K562 (cell line): ENCODE measurements at regions not wholly inside any gene's neighbourhood (a gene's known extent, or its start where the extent isn't known, plus 50 kb on each side); places are given as distances from the start of the nearest gene placed in this dataset.

Source experiments
- ATAC-seq: fragments of 200-7000 bp; cut with Tn5 transposase; 3 replicates; pipeline ENCODE4 v1.9.1; 2020; ENCODE audit warnings: moderate library complexity
- BruUV-seq: library from RNA; stranded (reverse); fragments of 400-500 nt; replicated peaks from 2 replicates; lab custom pipeline; 2021; lab: Mats Ljungman, UMichigan
- CTCF ChIA-PET: fragments of 300-600 bp; formaldehyde crosslinking; extraction: SDS; loops from one replicate; lab custom pipeline; 2021; ENCODE audit warnings: low intra/inter-chr PET ratio; lab: Yijun Ruan, JAX
- POLR2A ChIA-PET: fragments of 300-600, 350-650 bp; sonication (Branson Sonifier 250); formaldehyde crosslinking; extraction: SDS; loops from one replicate; lab custom pipeline; 2021; ENCODE audit warnings: antibody characterized with exemption, inconsistent platforms; lab: Yijun Ruan, JAX
- DNase-seq, 4 experiments: peaks; one replicate each; pipeline versions ENCODE4 v3.0.0 to v3.0.0-alpha.2; 2011 to 2018; ENCODE audit warnings: low spot score in 3 of 4, mixed read lengths in 3 of 4; ENCODE audit errors: extremely low read depth in 1 of 4
- FAIRE-seq: peaks from 2 replicates; lab custom pipeline; 2011; peaks lifted over from hg19 to GRCh38; lab: Jason Lieb, UNC
- H2AFZ ChIP-seq: 2 replicates; pipeline ENCODE4 v1.6.0; 2011; ENCODE audit warnings: low read depth, low read length, control low read depth, inconsistent platforms
- H3K27ac ChIP-seq: fragments of 200-600 bp; 3 replicates; pipeline ENCODE4 v1.8.0; 2011; ENCODE audit warnings: low read depth, mild to moderate bottlenecking, control low read depth, inconsistent platforms, low read length, moderate library complexity, mixed read lengths; ENCODE audit errors: extremely low read depth
- H3K27me3 ChIP-seq, 2 experiments: fragments of 300-600 bp in 1 of 2; 2 replicates in 1 of 2; 3 replicates in 1 of 2; pipeline versions ENCODE4 v1.6.0 to v1.8.0; 2011; ENCODE audit warnings: inconsistent platforms in 2 of 2, low read length in 2 of 2, mild to moderate bottlenecking in 1 of 2, mixed read lengths in 1 of 2, moderate library complexity in 1 of 2; ENCODE audit not compliant: control insufficient read depth in 2 of 2, insufficient read depth in 2 of 2
- H3K36me3 ChIP-seq: fragments of 300-600 bp; 3 replicates; pipeline ENCODE4 v1.8.0; 2011; ENCODE audit warnings: mild to moderate bottlenecking, low read length, inconsistent platforms; ENCODE audit not compliant: control insufficient read depth, insufficient read depth
- H3K4me1 ChIP-seq, 2 experiments: fragments of 200-600 bp in 1 of 2; replicated peaks in 1 of 2; 2 replicates in 1 of 2; 3 replicates in 1 of 2; pipeline versions ENCODE4 v1.5.1 to v1.8.0; 2011; ENCODE audit warnings: inconsistent platforms in 2 of 2, low read length in 2 of 2, mild to moderate bottlenecking in 1 of 2, mixed read lengths in 1 of 2, moderate library complexity in 1 of 2; ENCODE audit not compliant: control insufficient read depth in 2 of 2, insufficient read depth in 2 of 2
- H3K4me2 ChIP-seq: 2 replicates; pipeline ENCODE4 v1.6.1; 2011; ENCODE audit warnings: low read length, control low read depth, inconsistent platforms, mixed read lengths; ENCODE audit not compliant: insufficient read depth
- H3K4me3 ChIP-seq: fragments of 200-600 bp; sonication (generic), shearing (Covaris generic); 2 replicates; pipeline ENCODE4 v1.5.1; 2016; ENCODE audit warnings: control low read depth, inconsistent platforms
- H3K79me2 ChIP-seq: fragments of 200-600 bp; 3 replicates; pipeline ENCODE4 v1.8.0; 2011; ENCODE audit warnings: low read length, inconsistent platforms; ENCODE audit not compliant: control insufficient read depth, insufficient read depth
- H3K9ac ChIP-seq, 2 experiments: 2 replicates each; pipeline versions ENCODE4 v1.6.0 to v1.6.1; 2011; ENCODE audit warnings: low read depth in 2 of 2, low read length in 2 of 2, control low read depth in 1 of 2, inconsistent platforms in 1 of 2, mild to moderate bottlenecking in 1 of 2, mixed read lengths in 1 of 2; ENCODE audit not compliant: insufficient read depth in 1 of 2
- H3K9me1 ChIP-seq: one replicate; pipeline ENCODE4 v1.6.0; 2011; ENCODE audit warnings: inconsistent platforms, mild to moderate bottlenecking, low read length, moderate library complexity; ENCODE audit not compliant: control insufficient read depth, insufficient read depth
- H3K9me3 ChIP-seq: replicated peaks from 2 replicates; pipeline ENCODE4 v1.5.1; 2011; ENCODE audit warnings: low read depth, low read length, inconsistent platforms; ENCODE audit not compliant: control insufficient read depth, insufficient read depth
- H4K20me1 ChIP-seq: replicated peaks from 2 replicates; pipeline ENCODE4 v1.6.1; 2011; ENCODE audit warnings: low read length, inconsistent platforms, mixed read lengths; ENCODE audit not compliant: control insufficient read depth, insufficient read depth
- ARID1B ChIP-seq: fragments of 450-650 bp; IDR thresholded peaks from 2 replicates; pipeline ENCODE4 v1.6.1; 2016; ENCODE audit warnings: antibody characterized with exemption, mild to moderate bottlenecking, inconsistent platforms
- BHLHE40 ChIP-seq: IDR thresholded peaks from 2 replicates; pipeline ENCODE4 v1.6.1; 2011; ENCODE audit warnings: low read length, improper control_type of control experiment
- CEBPG ChIP-seq, 3 experiments: fragments of 200-800 bp in 1 of 3; sonication (Bioruptor generic) in 1 of 3; sonication (generic) in 1 of 3; formaldehyde crosslinking in 1 of 3; IDR thresholded peaks in 2 of 3; conservative IDR thresholded peaks in 1 of 3; 2 replicates each; pipeline versions ENCODE4 v1.6.1 to v1.8.0; 2016 to 2022; ENCODE audit warnings: missing compliant biosample characterization in 2 of 3, missing genetic modification characterization in 2 of 3, mild to moderate bottlenecking in 1 of 3, missing genetic modification reagents in 1 of 3
- COPS2 ChIP-seq: fragments of 450-650 bp; conservative IDR thresholded peaks from 2 replicates; pipeline ENCODE4 v1.6.1; 2016; ENCODE audit warnings: mild to moderate bottlenecking, moderate library complexity
- CXXC5 ChIP-seq: fragments of 250-450 bp; sonication (Bioruptor Pico); IDR thresholded peaks from 2 replicates; pipeline ENCODE4 v1.8.0; 2022; ENCODE audit warnings: inconsistent platforms, mild to moderate bottlenecking, moderate library complexity
- DACH1 ChIP-seq: fragments of 450-650 bp; IDR thresholded peaks from 2 replicates; pipeline ENCODE4 v1.6.1; 2018; ENCODE audit not compliant: partially characterized antibody
- EZH2 ChIP-seq: IDR thresholded peaks from 2 replicates; pipeline ENCODE4 v1.6.1; 2012; ENCODE audit warnings: low read depth, mild to moderate bottlenecking, inconsistent platforms, low read length, borderline replicate concordance
- GTF2E2 ChIP-seq: fragments of 200-800 bp; sonication (Bioruptor generic); IDR thresholded peaks from 2 replicates; pipeline ENCODE4 v1.6.1; 2016; ENCODE audit warnings: missing genetic modification characterization, missing compliant biosample characterization
- KDM1A ChIP-seq, 2 experiments: fragments of 450-650 bp; IDR thresholded peaks; 2 replicates each; pipeline ENCODE4 v1.6.1; 2016; ENCODE audit warnings: mild to moderate bottlenecking in 2 of 2
- NONO ChIP-seq, 2 experiments: fragments of 200-400 bp in 1 of 2; fragments of 450-650 bp in 1 of 2; formaldehyde crosslinking in 1 of 2; IDR thresholded peaks; 2 replicates each; pipeline ENCODE4 v1.6.1; 2017; ENCODE audit warnings: low read depth in 2 of 2, mild to moderate bottlenecking in 2 of 2, moderate library complexity in 2 of 2, low read length in 1 of 2
- POLR2A ChIP-seq: fragments of 450-650 bp; conservative IDR thresholded peaks from 2 replicates; pipeline ENCODE4 v1.6.1; 2016
- POLR2G ChIP-seq: fragments of 200-400 bp; formaldehyde crosslinking; IDR thresholded peaks from 2 replicates; pipeline ENCODE4 v1.6.1; 2017; ENCODE audit warnings: low read depth, mild to moderate bottlenecking, antibody characterized with exemption, low read length, moderate library complexity
- SMAD2 ChIP-seq: fragments of 150-350 bp; IDR thresholded peaks from 2 replicates; pipeline ENCODE4 v1.6.1; 2014; ENCODE audit warnings: low read depth, mild to moderate bottlenecking, low read length
- SREBF2 ChIP-seq: sonication (generic); formaldehyde crosslinking; IDR thresholded peaks from 2 replicates; pipeline ENCODE4 v1.4.0; 2020; ENCODE audit warnings: mild to moderate bottlenecking, missing genetic modification reagents
- TRIM24 ChIP-seq, 2 experiments: fragments of 450-650 bp; IDR thresholded peaks; 2 replicates each; pipeline ENCODE4 v1.6.1; 2016
- U2AF2 ChIP-seq: fragments of 200-400 bp; formaldehyde crosslinking; optimal IDR thresholded peaks from 2 replicates; pipeline ENCODE3; 2017; ENCODE audit warnings: low read depth, mild to moderate bottlenecking, low read length
- ZFX ChIP-seq: sonication (generic); formaldehyde crosslinking; IDR thresholded peaks from 2 replicates; pipeline ENCODE4 v1.8.0; 2022; ENCODE audit warnings: mild to moderate bottlenecking, missing genetic modification reagents, moderate library complexity
- ZNF584 ChIP-seq: fragments of 200-800 bp; sonication (Bioruptor generic); IDR thresholded peaks from 2 replicates; pipeline ENCODE4 v1.6.1; 2016; ENCODE audit warnings: low read depth, mild to moderate bottlenecking, missing genetic modification characterization, missing compliant biosample characterization
- WGBS: fragments of 100-300 bp; shearing (Covaris generic); methylation state at CpG from one replicate; pipeline ENCODE4 v1.1.6; 2016; ENCODE audit warnings: low coverage, mixed read lengths; ENCODE audit not compliant: insufficient coverage; ENCODE audit errors: missing lambda C conversion rate; 5-methylcytosine and 5-hydroxymethylcytosine counted together
- in situ Hi-C: fragments of 300-500 bp; cut with MboI; formaldehyde crosslinking; loops from 4 replicates; pipeline ENCODE4 v1.15.0; 2018; ENCODE audit warnings: inconsistent platforms, mixed read lengths
- intact Hi-C: fragments of 100-400 bp; cut with micrococcal nuclease; formaldehyde crosslinking; loops from 2 replicates; pipeline ENCODE4 v1.14.2; 2022
- TF ChIP-seq, protein P1 (sequence below): sonication (generic); formaldehyde crosslinking; IDR thresholded peaks from 2 replicates; pipeline ENCODE4 v1.8.1; 2022; ENCODE audit warnings: missing genetic modification reagents
- TF ChIP-seq, protein P2 (sequence below): fragments of 250-450 bp; sonication (Bioruptor Pico); IDR thresholded peaks from 2 replicates; pipeline ENCODE4 v1.4.0; 2020; ENCODE audit warnings: mild to moderate bottlenecking, moderate library complexity, borderline replicate concordance

DNA sequence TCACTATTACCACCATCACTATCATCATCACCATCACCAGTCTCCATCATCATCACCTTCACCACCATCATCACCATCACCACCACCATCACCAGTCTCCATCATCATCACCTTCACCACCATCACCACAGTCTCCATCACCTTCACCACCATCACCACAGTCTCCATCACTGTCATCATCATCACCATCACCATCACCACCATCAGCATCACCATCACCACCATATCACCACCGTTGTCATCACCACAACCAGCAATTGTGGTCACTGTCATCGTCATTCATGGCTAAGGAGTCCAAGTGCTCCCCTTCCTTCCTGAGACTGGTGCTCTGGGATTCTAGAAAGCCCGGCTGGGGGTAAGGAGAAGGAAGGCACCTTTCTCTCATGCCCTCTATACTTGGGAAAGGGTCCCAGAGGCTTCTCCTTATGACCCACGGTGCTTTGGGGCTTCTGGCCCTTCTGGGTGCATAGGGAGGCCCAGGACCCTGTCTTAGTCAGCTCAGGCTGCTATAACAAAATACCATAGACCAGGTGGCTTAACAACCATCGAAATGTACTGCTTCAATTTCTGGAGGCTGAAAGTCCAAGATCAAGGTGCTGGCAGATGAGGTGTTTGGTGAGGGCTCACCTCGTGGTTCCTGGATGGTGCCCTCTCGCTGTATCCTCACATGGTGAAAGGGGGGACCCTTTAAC lies 93.4 kb upstream of the GSE1 start:
- Histone ChIP-seq H3K4me3 (no peak overlapping the region), H3K79me2 (peaks cover 23% of the 10 kb centered on the region), H3K27ac (no peak overlapping the region), H4K20me1 (peaks cover 22% of the 10 kb centered on the region; the same call in 1 of the 2 replicates), H2AFZ (no peak overlapping the region), H3K9me3 (no peaks in the 10 kb centered on the region), H3K9ac (no peak overlapping the region), H3K4me2 (no peak overlapping the region), H3K27me3 (no peaks in the 10 kb centered on the region), H3K4me1 (peaks cover 24 to 72% of the 10 kb centered on the region in 2 experiments), H3K9me1 (peaks cover 6% of the 10 kb centered on the region), H3K36me3 (peaks cover 10% of the 10 kb centered on the region)
- ChIA-PET CTCF (interaction anchor here (0.5 kb wide), 1 partner anchor 240 kb away, joined by 3 read pairs; no protein-coding TSS in a partner anchor), POLR2A (interaction anchor here (0.6 kb wide), 1 partner anchor 12 kb away, joined by 3 read pairs; no protein-coding TSS in a partner anchor)
- DNase-seq (no peak), FAIRE-seq (no peak), ATAC-seq (no peak)
- WGBS = 52% methylated on average over 7 of the region's 7 CpGs
- intact Hi-C loops = no loop called here
- no TSS peak for BruUV-seq
- in situ Hi-C loops = no loop called here
- no peak for TF ChIP-seq EZH2
- TF ChIP-seq ZFX = no peak
- TF ChIP-seq SMAD2 = no peak
- no peak for TF ChIP-seq COPS2
- no peak for TF ChIP-seq U2AF2
- TF ChIP-seq BHLHE40 = no peak
- no peak for TF ChIP-seq GTF2E2 (tag)
- TF ChIP-seq ZNF584 (CRISPR knock-in tag) = no peak
- TF ChIP-seq DACH1 = no peak
- peak; percentile 44 to 48; a peak in 3 of 4 replicates for TF ChIP-seq KDM1A (IDR thresholded peaks at IDR 0.05)
- no peak for TF ChIP-seq POLR2G
- no peak for TF ChIP-seq CEBPG (CRISPR knock-in tag; IDR thresholded peaks at IDR 0.05)
- no peak for TF ChIP-seq CEBPG (tag; conservative IDR thresholded peaks at IDR 0.05 in 1 of 2, IDR thresholded peaks at IDR 0.05 in 1 of 2)
- TF ChIP-seq POLR2A = no peak
- no peak for TF ChIP-seq TRIM24 (IDR thresholded peaks at IDR 0.05)
- no peak for TF ChIP-seq SREBF2 (CRISPR knock-in tag)
- TF ChIP-seq NONO (IDR thresholded peaks at IDR 0.05; ENCODE audit: low read depth in 2 of 2, low read length in 1 of 2) = no peak
- TF ChIP-seq ARID1B = no peak
- TF ChIP-seq, protein P1, sequence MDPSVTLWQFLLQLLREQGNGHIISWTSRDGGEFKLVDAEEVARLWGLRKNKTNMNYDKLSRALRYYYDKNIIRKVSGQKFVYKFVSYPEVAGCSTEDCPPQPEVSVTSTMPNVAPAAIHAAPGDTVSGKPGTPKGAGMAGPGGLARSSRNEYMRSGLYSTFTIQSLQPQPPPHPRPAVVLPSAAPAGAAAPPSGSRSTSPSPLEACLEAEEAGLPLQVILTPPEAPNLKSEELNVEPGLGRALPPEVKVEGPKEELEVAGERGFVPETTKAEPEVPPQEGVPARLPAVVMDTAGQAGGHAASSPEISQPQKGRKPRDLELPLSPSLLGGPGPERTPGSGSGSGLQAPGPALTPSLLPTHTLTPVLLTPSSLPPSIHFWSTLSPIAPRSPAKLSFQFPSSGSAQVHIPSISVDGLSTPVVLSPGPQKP (CRISPR knock-in tag) = no peak
- TF ChIP-seq, protein P2, sequence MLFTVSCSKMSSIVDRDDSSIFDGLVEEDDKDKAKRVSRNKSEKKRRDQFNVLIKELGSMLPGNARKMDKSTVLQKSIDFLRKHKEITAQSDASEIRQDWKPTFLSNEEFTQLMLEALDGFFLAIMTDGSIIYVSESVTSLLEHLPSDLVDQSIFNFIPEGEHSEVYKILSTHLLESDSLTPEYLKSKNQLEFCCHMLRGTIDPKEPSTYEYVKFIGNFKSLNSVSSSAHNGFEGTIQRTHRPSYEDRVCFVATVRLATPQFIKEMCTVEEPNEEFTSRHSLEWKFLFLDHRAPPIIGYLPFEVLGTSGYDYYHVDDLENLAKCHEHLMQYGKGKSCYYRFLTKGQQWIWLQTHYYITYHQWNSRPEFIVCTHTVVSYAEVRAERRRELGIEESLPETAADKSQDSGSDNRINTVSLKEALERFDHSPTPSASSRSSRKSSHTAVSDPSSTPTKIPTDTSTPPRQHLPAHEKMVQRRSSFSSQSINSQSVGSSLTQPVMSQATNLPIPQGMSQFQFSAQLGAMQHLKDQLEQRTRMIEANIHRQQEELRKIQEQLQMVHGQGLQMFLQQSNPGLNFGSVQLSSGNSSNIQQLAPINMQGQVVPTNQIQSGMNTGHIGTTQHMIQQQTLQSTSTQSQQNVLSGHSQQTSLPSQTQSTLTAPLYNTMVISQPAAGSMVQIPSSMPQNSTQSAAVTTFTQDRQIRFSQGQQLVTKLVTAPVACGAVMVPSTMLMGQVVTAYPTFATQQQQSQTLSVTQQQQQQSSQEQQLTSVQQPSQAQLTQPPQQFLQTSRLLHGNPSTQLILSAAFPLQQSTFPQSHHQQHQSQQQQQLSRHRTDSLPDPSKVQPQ = no peak
- no peak for TF ChIP-seq CXXC5 (CRISPR knock-in tag)
